HG03378 (cell line): ENCODE measurements at regions not wholly inside any gene's neighbourhood (a gene's known extent, or its start where the extent isn't known, plus 50 kb on each side); places are given as distances from the start of the nearest gene placed in this dataset.
A peak's percentile ranks its signal among the peaks of the same experiment; 100 is the strongest.

Source experiments
- ATAC-seq: cut with Tn5 transposase; IDR thresholded peaks from one replicate; pipeline ENCODE4 v1.9.1; 2021; ENCODE audit warnings: mild to moderate bottlenecking, moderate library complexity; ENCODE audit not compliant: unreplicated experiment

DNA sequence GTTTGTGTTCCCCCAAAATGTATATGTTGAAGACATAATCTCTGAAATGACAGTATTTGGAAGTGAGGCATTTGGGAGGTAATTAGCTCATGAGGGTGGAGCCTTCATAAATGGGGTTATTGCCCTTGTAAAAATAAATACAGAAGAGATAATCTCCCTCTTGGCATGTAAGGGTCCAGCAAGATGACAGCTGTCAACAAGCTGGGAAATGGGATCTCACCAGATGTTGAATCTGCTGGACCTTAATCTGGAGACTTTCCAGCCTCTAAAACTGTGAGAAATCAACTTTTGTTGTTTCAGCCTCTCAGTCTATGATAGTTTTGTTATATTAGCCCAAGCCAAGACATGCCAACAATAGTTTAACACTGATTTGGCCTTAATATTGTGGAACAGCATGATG lies 438.2 kb upstream of the PCDH7 start:
- no peak for ATAC-seq

DNA sequence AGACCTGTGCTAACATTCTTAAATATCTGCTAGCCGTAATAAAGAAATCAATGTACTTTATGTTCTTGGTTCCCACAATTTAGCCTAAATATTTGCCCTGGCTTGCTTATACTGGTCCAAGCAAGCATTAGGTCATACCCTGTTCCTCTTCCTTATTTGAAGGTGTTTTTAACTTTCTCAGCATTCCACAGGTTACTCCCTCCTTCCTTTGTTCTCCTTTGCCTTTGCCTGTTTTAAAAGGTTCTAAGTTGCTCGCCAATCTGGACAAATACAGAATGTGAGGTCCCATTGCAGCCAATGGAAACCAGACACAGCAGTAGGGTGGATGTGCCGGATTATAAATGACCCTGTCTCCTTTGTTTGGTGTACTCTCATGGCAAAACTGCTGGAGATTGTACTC lies 436.8 kb upstream of the PCDH7 start:
- ATAC-seq = no peak

DNA sequence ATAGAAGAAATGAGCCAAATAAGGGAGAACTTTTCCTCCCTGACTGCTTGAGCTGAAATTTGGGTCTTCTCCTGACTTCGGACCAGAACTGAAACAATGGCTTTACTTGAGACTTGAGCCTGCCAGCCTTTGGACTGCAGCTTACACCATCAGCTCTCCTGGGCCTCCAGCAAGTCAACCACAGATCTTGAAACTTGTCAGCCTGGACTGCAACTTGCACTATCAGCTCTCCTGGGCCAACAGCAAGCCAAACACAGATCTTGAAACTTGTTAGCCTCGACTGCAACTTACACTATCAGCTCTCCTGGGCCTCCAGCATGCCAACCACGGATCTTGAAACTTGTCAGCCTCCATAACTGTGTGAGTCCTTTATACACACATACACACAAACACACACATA lies 425.9 kb upstream of the PCDH7 start:
- ATAC-seq = no peak

DNA sequence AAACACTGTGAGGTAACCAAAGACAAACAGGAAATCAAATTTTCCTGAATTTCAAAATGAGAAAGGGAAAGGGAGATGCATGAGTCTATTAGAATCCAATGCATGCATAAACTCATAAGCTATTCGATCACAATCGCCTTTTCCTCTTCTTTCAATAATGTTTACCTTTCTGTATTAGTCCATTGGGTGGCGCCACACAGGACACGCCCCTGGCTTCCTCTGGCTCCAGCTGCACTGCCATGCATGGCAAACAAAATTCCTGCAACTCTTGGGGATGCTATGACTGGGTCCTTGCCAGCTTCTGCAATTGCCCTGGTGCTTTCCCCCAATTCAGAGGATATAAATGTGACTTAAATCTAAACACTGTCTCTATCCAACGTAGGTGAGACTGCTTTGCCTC lies 424.5 kb upstream of the PCDH7 start:
- no peak for ATAC-seq

DNA sequence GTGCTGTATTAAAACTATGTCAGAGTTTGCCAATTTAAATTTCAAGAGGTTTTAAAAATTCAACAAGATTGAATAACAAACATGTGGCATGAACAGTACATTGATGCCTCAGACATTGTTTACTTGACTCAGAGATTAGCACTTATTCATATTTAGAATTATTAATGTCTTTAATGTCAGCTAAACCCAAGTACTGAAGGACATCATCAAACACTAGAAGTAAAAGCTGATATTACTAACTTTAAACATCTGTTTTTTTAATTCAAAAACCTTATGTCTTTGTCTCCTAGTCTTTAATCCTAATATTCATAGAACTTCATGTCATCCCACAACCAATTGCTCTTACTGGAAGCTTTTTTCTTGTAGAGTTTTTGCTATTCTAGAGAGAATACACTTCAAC lies 406.2 kb upstream of the PCDH7 start:
- no peak for ATAC-seq

DNA sequence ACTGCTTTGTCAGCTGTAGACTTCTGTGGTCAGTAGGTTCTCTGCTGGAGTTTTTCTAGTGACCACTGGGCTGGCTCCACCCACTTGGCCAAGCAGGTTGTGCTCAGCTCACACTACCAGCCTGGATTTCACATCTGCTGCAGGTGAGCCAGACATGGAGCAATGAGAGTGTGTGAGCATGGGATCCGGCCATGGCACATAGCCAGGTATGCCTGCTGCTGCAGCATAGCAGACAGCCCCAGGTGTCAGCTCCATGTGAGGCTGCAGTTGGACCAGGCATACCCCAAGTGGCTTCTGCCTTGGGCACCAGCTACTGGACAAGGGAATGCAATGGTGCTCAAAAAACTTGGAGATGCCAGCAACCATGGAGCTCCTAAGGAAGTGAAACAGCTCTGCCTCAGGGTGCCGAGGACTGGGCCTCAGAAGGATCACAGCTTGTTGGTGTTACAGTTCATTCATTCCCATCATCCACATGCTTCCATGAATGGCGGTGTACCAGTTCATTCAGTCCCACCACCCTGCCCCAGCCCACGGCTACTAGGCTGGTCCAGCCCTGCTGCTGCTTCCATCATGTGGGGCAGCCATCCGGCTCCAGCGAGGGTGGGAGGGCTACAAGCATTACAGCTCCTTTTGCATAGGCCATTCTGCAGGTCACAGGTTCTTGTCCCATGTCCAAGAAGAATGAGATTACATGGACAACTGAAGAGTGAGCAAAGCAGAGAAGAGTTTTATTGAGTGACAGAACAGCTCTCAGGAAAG lies 389.1 kb upstream of the PCDH7 start:
- ATAC-seq = no peak

DNA sequence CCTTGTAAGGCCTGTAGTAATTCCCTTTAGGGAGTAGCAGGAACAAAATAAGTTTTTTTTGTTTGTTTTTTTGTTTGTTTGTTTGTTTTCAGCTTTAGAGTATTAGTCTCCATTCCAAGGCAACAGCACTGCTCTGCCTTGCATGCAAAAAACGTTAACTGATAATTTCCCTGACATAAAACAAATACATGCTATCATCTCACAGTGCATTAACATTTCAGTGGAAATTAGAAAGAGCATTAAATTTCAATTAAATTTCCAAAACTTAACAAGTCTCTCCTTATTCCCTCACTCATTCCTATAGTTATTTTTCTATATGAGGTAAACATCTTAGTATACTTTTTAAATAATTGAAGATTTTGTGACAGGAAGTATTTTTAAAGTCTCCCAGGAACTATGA lies 378.4 kb upstream of the PCDH7 start:
- no peak for ATAC-seq

DNA sequence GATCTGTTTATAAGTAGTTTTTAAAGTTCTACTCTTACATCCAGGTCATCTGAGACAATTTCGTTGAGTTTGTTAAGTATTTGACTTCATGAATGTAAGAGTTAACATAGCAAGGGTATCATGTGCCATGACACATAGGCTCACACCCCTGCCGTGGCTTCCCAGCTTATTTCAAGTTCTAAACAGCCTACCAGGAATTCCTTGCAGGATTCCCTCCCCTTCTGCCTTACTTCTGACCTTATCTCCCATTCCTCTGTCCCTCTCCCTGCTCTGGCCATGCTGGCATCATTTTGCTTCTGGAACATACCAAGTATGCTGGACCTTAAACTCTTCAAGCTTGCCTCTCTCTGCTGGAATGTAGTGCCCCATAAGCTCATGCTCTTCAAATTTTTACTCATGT lies 369.9 kb upstream of the PCDH7 start:
- no peak for ATAC-seq

DNA sequence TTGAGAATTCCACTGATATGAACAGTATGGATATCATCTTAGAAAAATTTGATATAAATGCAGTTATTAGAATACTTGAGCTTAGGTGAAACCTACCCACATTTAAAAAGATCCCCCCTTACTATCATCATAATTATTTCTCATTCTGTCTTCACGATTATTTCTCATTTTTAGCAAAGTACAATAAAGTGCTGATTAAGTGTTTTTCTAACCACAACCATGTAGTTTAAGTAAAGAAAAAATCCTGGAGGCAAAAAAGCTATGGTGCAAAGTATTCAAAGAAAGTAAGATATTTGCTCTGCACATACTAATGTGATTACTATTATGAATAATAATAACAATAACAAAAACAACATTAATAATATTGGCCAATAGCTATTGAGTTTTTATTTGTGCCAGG lies 365.6 kb upstream of the PCDH7 start:
- no peak for ATAC-seq

DNA sequence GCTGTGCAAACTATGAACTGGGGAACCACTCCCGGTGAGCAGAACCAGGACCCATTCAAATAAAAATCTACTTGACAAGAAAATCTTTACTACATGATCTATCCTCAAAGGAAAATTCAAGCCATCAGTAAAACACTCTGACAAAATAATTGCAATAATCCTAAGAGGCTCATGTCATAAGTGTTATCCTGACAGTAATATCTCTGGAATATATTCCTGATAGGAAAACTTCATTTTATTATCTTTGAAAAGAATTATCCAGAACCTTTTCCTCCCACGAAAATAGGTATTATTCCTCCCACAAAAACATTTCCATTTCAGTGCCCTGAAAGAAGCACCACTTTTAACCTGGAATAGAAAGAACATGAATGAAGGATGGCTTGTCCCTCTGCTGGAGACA lies 357.7 kb upstream of the PCDH7 start:
- ATAC-seq = no peak

DNA sequence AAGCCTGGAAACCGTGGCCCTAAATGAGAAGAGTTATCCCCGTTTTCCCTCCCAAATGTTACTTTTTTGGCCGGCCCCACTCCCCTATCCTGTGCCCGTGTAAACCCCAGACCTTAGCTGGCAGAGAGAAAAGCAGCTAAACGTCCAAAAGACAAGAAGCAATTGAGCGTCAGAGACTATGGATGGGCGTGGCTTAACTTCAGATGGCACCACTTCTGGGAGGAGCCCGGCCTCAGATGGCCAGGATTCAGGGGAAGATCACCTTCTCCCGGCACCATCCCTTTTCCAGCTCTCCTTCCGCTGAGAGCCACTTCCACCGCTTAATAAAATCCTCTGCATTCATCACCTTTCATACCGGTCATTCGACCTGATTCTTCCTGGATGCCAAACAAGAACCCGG lies 350.1 kb upstream of the PCDH7 start:
- ATAC-seq = no peak

DNA sequence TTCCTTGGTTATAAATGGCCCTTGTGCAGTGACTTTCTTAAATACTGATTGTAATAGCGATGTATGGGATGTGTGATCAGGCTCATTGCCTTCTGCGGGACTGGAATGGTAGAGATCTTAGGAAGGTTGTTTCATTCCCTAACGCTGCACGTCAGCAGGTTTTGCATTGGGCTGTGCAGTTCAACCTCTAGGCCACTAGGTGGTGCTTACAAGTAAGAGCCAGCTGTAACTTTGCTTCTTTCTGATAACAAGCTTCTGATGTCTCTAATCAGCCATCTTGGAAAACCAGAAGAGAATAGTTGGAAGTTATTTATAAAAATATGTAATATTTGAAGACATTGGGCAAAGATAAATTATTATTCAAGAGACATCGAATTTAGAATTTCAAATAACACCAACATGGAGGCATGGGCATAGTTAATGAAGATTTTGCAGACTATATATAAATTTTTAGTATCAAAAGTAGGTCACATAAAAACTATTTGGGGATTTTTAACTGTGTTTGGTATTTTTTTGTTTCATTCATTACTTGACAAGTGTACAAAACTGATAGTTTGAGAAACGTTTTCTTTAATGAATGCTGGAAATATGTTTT lies 339.7 kb upstream of the PCDH7 start:
- peak; percentile 87 for ATAC-seq

DNA sequence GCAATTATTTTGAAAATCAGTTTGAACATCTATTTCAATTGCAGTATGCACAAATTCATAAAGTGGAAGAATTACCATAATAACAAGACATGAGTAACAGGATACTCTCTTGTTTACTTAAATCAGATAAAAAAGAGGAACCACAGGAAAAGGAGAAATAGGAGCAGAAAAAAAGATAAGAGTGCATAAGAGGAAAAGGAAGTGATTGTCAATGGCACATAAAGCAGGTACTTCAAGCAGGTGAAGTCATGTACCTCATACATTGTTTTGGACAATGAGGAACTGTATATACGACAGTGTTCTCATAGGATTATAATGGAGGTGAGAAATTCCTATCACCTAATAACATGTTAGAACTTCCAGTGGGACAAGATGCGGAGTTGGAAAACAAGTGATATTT lies 334.5 kb upstream of the PCDH7 start:
- no peak for ATAC-seq

DNA sequence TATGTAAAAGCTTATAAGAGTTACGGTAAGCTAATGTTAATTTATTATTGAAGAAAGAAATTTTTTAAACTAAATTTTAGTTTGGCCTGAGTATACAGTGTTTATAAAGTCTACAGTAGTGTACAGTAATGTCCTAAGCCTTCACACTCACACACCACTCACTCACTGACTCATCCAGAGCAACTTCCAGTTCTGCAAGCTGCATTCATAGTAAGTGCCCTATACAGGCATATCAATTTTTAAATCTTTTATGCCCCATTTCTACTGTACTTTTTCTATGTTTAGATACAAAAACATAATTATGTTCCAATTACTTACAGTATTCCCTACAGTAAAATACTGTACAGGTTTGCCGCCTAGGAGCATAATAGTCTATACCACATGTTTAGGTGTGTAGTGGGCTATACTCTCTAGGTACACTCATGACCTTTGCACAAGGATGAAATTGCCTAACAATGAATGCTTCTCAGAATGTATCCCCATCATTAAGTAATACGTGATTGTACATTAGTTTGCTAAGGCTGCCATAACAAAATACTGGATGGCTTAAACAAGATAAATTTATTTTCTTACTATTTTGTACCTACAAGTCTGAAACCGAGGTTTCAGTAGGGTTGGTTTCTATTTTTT lies 333.8 kb upstream of the PCDH7 start:
- no peak for ATAC-seq

DNA sequence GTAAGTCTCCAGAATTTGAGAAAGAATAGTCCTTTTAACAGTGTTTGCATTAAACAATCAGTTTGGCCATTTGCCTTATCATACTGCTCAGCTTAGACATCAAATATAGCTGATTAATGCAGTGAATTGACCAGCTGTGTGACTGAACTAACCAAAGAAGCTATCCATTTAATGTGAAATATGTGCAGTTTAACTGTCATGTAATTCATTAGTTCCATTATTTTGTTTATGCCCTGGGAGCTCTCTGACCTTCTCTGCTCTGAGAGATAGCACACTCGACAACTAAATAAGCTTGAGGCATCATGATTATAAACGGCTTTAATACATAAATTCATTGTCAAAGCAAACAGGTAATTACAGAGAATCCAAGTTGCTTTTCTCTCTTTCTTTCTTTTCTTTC lies 324.3 kb upstream of the PCDH7 start:
- ATAC-seq = no peak

DNA sequence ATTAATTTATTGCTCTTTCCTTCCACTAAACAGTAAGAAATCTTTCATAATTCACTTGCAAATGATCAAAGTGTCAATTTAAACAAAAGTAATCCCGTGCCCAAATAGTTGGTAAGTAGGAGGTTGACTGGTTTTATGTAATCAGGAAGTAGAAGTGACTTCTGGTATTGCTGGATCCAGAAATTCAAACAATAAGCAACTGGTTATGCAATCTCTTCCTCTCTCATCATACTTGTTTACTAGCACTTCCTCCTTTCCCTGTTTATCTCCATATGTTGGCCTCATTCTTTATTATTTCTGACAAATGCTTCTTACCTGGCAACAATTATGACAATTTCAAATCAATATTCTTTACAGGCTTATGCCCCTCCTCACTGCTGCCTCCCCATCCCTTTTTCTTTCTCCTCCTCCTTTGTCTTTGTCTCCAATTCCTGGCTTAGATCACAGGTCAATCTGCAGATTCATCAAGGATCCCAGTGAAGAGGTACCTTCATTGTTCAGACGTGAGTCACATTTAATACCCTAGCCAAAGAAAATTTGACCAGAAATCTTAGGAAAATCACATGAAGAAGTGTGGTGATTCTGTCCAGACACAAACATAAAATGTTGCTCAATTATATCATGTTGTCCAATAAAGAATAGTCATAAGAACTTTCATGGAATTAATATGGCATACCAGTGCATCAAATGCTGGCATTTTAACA lies 323.2 kb upstream of the PCDH7 start:
- ATAC-seq = no peak

DNA sequence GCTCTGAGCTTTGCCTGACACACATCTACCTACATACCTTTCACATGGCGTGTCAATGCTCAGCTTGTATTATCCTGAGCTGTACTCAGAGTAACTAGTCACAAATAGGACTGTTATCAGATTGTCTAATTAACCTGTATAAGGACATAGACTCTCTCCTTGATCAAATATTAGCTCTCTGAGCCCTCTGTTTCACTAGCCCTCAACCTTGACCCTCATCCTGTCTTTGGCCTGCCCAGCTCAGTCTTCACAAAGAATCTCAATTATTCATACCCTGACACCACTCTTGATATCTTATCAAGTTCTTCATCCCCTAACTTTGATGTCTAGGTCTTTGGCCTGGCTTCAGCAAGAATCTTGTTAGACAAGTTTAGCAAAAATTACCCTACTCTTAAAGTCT lies 320.7 kb upstream of the PCDH7 start:
- no peak for ATAC-seq

DNA sequence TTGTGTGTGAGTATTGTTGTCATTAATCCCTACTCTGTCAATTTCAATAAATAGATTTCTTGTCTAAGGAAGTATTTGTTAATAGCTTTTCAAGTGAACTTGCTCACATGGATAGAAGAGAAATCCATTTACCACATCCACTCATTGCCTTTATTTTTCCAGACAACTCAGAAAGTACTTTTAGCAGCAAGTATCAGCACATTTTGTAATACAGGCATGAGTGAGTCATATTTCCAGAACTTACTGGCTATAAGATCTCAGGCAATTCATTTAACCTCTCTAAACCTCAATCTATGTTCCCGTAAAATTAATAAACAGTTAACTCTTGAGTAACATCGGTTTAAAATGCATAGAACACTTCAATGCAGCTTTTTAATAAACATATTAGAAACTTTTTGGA lies 317.9 kb upstream of the PCDH7 start:
- no peak for ATAC-seq

DNA sequence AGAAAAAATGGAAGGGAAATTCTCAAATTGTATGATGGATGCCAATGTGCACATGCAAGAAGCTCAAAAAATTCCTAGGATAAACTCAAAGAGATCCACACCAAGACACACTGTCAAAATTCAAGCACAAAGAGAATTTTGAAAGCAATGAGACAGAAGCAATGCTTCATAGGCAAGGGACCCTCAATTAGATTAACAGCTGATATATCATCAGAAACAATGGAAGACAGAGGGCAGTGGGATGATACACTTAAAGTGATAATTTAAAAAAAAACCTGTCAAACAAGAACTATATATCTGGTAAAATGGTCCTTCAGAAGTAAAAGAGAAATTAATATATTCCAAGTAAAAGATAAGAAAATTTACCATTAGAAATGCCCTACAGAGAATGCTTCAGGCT lies 306.3 kb upstream of the PCDH7 start:
- ATAC-seq = no peak

DNA sequence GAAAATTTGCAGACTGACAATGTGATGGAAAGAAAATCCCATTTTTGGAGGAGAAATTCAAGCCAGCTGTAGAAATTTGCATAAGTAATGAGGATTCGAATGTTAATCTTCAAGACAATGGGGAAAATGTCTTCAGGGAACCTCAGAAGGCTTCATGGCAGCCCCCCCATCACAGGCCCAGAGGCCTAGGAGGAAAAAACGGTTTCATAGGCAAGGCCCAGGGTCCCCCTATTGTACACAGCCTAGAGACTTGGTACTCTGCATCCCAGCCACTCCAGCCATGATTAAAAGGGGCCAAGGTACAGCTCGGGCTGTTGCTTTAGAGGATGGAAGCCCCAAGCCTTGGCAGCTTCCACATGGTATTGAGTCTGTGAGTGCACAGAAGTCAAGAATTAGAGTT lies 303.6 kb upstream of the PCDH7 start:
- no peak for ATAC-seq

DNA sequence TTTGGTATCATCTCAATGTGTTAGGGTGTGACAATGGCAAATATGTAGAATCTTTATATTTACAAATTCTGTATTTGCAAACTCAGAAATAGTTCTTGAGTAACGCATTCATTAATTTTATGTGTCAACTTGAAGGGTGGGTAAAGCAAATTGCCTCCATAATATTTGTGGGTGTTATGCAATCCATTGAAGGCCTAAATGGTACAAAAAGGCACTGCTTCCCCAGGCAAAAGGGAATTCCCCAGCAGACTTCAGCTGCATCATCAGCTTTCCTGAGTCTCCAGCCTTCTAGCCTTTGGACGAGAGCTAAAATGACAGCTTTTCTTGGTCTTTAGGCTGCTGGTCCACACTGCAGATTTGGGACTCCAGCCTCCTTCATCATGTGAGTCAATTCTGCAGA lies 292.2 kb upstream of the PCDH7 start:
- ATAC-seq = no peak
